Activated naive CD4-positive, alpha-beta T cell treated with anti-CD3 and anti-CD28 coated beads for 36 hours (primary cell): ENCODE measurements at regions not wholly inside any gene's neighbourhood (a gene's known extent, or its start where the extent isn't known, plus 50 kb on each side); places are given as distances from the start of the nearest gene placed in this dataset.

Experiments used
- CTCF ChIA-PET: fragments of 350-600 bp; sonication (Branson Sonifier 250); formaldehyde crosslinking; loops from one replicate; lab custom pipeline; 2021; ENCODE audit warnings: antibody characterized with exemption; lab: Charles Lee
- DNase-seq: peaks from one replicate; pipeline ENCODE4 v3.0.0-alpha.2; 2020
- H3K27ac Mint-ChIP-seq: one replicate; pipeline ENCODE4 v1.8.0; 2021; ENCODE audit warnings: mild to moderate bottlenecking, mixed read lengths
- H3K27me3 Mint-ChIP-seq: one replicate; pipeline ENCODE4 v1.8.0; 2021; ENCODE audit warnings: low read depth, mixed read lengths
- H3K36me3 Mint-ChIP-seq: one replicate; pipeline ENCODE4 v1.8.0; 2021; ENCODE audit warnings: low read depth, mixed read lengths
- H3K4me1 Mint-ChIP-seq: one replicate; pipeline ENCODE4 v1.8.0; 2021; ENCODE audit warnings: low read depth, mixed read lengths
- H3K4me3 Mint-ChIP-seq: one replicate; pipeline ENCODE4 v1.8.0; 2021; ENCODE audit warnings: mild to moderate bottlenecking, moderate library complexity, mixed read lengths
- H3K9me3 Mint-ChIP-seq: one replicate; pipeline ENCODE4 v1.8.0; 2021; ENCODE audit warnings: mixed read lengths
- intact Hi-C: fragments of 100-400 bp; cut with micrococcal nuclease; formaldehyde crosslinking; loops from one replicate; pipeline ENCODE4 v1.15.1; 2023

GRCh38 chr2:237190966-237191713 lies 105.5 kb downstream of the COPS8 start:
- Mint-ChIP-seq H3K27ac (no peak overlapping the region), H3K4me3 (no peak overlapping the region), H3K9me3 (no peaks in the 10 kb centered on the region), H3K27me3 (peaks cover 6% of the 10 kb centered on the region), H3K36me3 (no peaks in the 10 kb centered on the region), H3K4me1 (no peaks in the 10 kb centered on the region)
- DNase-seq: no peak
- CTCF ChIA-PET: interaction anchor here (1.1 to 1.2 kb wide), 2 partner anchors 9 to 321 kb away, joined by 3 read pairs; no protein-coding TSS in a partner anchor
- intact Hi-C loops: no loop called here

- intact Hi-C loops: no loop called here
- peaks cover 2% of the 10 kb centered on the region for H3K27me3 Mint-ChIP-seq
- CTCF ChIA-PET: interaction anchor here (1.1 to 1.2 kb wide), 3 partner anchors 10 to 321 kb away, joined by 3 read pairs; no protein-coding TSS in a partner anchor
- H3K4me3 Mint-ChIP-seq: no peak overlapping the region
- H3K27ac Mint-ChIP-seq: no peak overlapping the region
- no peaks in the 10 kb centered on the region for H3K36me3 Mint-ChIP-seq
- no peak for DNase-seq
- H3K9me3 Mint-ChIP-seq: no peaks in the 10 kb centered on the region
- no peaks in the 10 kb centered on the region for H3K4me1 Mint-ChIP-seq
Measured at GRCh38 chr2:237191714-237192081, 106.0 kb downstream of the COPS8 start.

GRCh38 chr2:237192881-237193280 lies 107.2 kb downstream of the COPS8 start:
- no peak overlapping the region for H3K27ac Mint-ChIP-seq
- H3K4me3 Mint-ChIP-seq: no peak overlapping the region
- intact Hi-C loops: no loop called here
- peaks cover 2% of the 10 kb centered on the region for H3K27me3 Mint-ChIP-seq
- CTCF ChIA-PET: interaction anchor here (0.9 to 1.2 kb wide), 2 partner anchors 59 to 282 kb away, joined by 3 read pairs; no protein-coding TSS in a partner anchor
- no peaks in the 10 kb centered on the region for H3K4me1 Mint-ChIP-seq
- no peak for DNase-seq
- H3K9me3 Mint-ChIP-seq: no peaks in the 10 kb centered on the region
- no peaks in the 10 kb centered on the region for H3K36me3 Mint-ChIP-seq

- DNase-seq: no peak
- Mint-ChIP-seq H3K27me3 (peaks cover 2% of the 10 kb centered on the region), H3K4me3 (no peak overlapping the region), H3K4me1 (no peaks in the 10 kb centered on the region), H3K9me3 (no peaks in the 10 kb centered on the region), H3K36me3 (no peaks in the 10 kb centered on the region), H3K27ac (no peak overlapping the region)
- intact Hi-C loops: no loop called here
- CTCF ChIA-PET: no interaction called here
Measured at GRCh38 chr2:237193436-237193835, 107.7 kb downstream of the COPS8 start.

- no peak for DNase-seq
- Mint-ChIP-seq H3K4me1 (no peaks in the 10 kb centered on the region), H3K4me3 (no peak overlapping the region), H3K9me3 (no peaks in the 10 kb centered on the region), H3K27me3 (peaks cover 2% of the 10 kb centered on the region), H3K36me3 (no peaks in the 10 kb centered on the region), H3K27ac (no peak overlapping the region)
- intact Hi-C loops: no loop called here
- CTCF ChIA-PET: interaction anchor here (0.6 kb wide), 1 partner anchor 1468 kb away, joined by 3 read pairs; no protein-coding TSS in a partner anchor
Measured at GRCh38 chr2:237194081-237194480, 108.4 kb downstream of the COPS8 start.

GRCh38 chr2:237194906-237195305 lies 109.2 kb downstream of the COPS8 start:
- CTCF ChIA-PET: interaction anchor here (0.6 kb wide), 1 partner anchor 1468 kb away, joined by 3 read pairs; no protein-coding TSS in a partner anchor
- Mint-ChIP-seq H3K4me1 (no peaks in the 10 kb centered on the region), H3K4me3 (no peak overlapping the region), H3K27me3 (peaks cover 2% of the 10 kb centered on the region), H3K36me3 (no peaks in the 10 kb centered on the region), H3K9me3 (no peaks in the 10 kb centered on the region), H3K27ac (no peak overlapping the region)
- no peak for DNase-seq
- intact Hi-C loops: no loop called here

GRCh38 chr2:237195396-237196120 lies 109.9 kb downstream of the COPS8 start:
- peaks cover 2% of the 10 kb centered on the region for H3K27me3 Mint-ChIP-seq

GRCh38 chr2:237196409-237196808 lies 110.7 kb downstream of the COPS8 start:
- CTCF ChIA-PET: interaction anchor here (0.6 kb wide), 1 partner anchor 63 kb away, joined by 5 read pairs; no protein-coding TSS in a partner anchor
- H3K9me3 Mint-ChIP-seq: no peaks in the 10 kb centered on the region
- H3K27me3 Mint-ChIP-seq: peaks cover 2% of the 10 kb centered on the region
- no peaks in the 10 kb centered on the region for H3K4me1 Mint-ChIP-seq
- H3K27ac Mint-ChIP-seq: no peak overlapping the region
- intact Hi-C loops: no loop called here
- no peak for DNase-seq
- no peaks in the 10 kb centered on the region for H3K36me3 Mint-ChIP-seq
- H3K4me3 Mint-ChIP-seq: no peak overlapping the region

More at GRCh38 chr2:237195396-237196120, 109.9 kb downstream of the COPS8 start:
- no peaks in the 10 kb centered on the region for H3K4me1 Mint-ChIP-seq
- DNase-seq: no peak
- no peak overlapping the region for H3K4me3 Mint-ChIP-seq
- CTCF ChIA-PET: no interaction called here
- H3K9me3 Mint-ChIP-seq: no peaks in the 10 kb centered on the region
- H3K27ac Mint-ChIP-seq: no peak overlapping the region
- intact Hi-C loops: no loop called here
- no peaks in the 10 kb centered on the region for H3K36me3 Mint-ChIP-seq

- Mint-ChIP-seq H3K4me3 (no peak overlapping the region), H3K9me3 (no peaks in the 10 kb centered on the region), H3K27me3 (peaks cover 2% of the 10 kb centered on the region), H3K4me1 (no peaks in the 10 kb centered on the region), H3K27ac (no peak overlapping the region), H3K36me3 (no peaks in the 10 kb centered on the region)
- intact Hi-C loops: no loop called here
- CTCF ChIA-PET: interaction anchor here (0.6 kb wide), 1 partner anchor 64 kb away, joined by 5 read pairs; no protein-coding TSS in a partner anchor
- DNase-seq: no peak
Measured at GRCh38 chr2:237196866-237197618, 111.4 kb downstream of the COPS8 start.

GRCh38 chr2:237198164-237198855 lies 112.6 kb downstream of the COPS8 start:
- H3K4me1 Mint-ChIP-seq: no peaks in the 10 kb centered on the region
- no peak for DNase-seq
- CTCF ChIA-PET: no interaction called here
- H3K36me3 Mint-ChIP-seq: no peaks in the 10 kb centered on the region
- H3K9me3 Mint-ChIP-seq: no peaks in the 10 kb centered on the region
- no peak overlapping the region for H3K27ac Mint-ChIP-seq
- H3K4me3 Mint-ChIP-seq: no peak overlapping the region
- H3K27me3 Mint-ChIP-seq: peaks cover 2% of the 10 kb centered on the region
- intact Hi-C loops: no loop called here

GRCh38 chr2:237199082-237199481 lies 113.4 kb downstream of the COPS8 start:
- Mint-ChIP-seq H3K4me3 (no peak overlapping the region), H3K27me3 (peaks cover 2% of the 10 kb centered on the region), H3K27ac (no peak overlapping the region), H3K9me3 (no peaks in the 10 kb centered on the region), H3K4me1 (no peaks in the 10 kb centered on the region), H3K36me3 (no peaks in the 10 kb centered on the region)
- intact Hi-C loops: no loop called here
- CTCF ChIA-PET: no interaction called here
- no peak for DNase-seq
